IMR-90 (cell line): ENCODE measurements at regions not wholly inside any gene's neighbourhood (a gene's known extent, or its start where the extent isn't known, plus 50 kb on each side); places are given as distances from the start of the nearest gene placed in this dataset.

Experiments
- ATAC-seq: fragments of 200-7000 bp; cut with Tn5 transposase; 2 replicates; pipeline ENCODE4 v1.9.1; 2020; ENCODE audit warnings: low read depth, mild to moderate bottlenecking, moderate library complexity
- BruUV-seq: library from RNA; stranded (reverse); fragments of 400-500 nt; replicated peaks from 2 replicates; lab custom pipeline; 2021; lab: Mats Ljungman, UMichigan
- CTCF ChIA-PET: fragments of 300-600 bp; formaldehyde crosslinking; extraction: SDS; loops from one replicate; lab custom pipeline; 2021; ENCODE audit warnings: antibody characterized with exemption; lab: Yijun Ruan, JAX
- POLR2A ChIA-PET: fragments of 300-600 bp; sonication (Branson Sonifier 250); formaldehyde crosslinking; loops from one replicate; lab custom pipeline; 2022; ENCODE audit warnings: antibody characterized with exemption; ENCODE audit not compliant: unreplicated experiment; lab: Charles Lee
- DNase-seq: peaks from one replicate; pipeline ENCODE4 v3.0.0; 2013
- H2AFZ ChIP-seq: replicated peaks from 2 replicates; pipeline ENCODE3; 2013; ENCODE audit warnings: low read length, mild to moderate bottlenecking; ENCODE audit not compliant: poor library complexity
- H2AK5ac ChIP-seq: 2 replicates; pipeline ENCODE4 v1.6.1; 2013; ENCODE audit warnings: low read depth, low read length, inconsistent platforms
- H2AK9ac ChIP-seq: replicated peaks from 2 replicates; pipeline ENCODE3; 2013; ENCODE audit warnings: mild to moderate bottlenecking, low read depth, low read length, moderate library complexity; ENCODE audit not compliant: poor library complexity
- H2BK120ac ChIP-seq: 2 replicates; pipeline ENCODE4 v1.6.1; 2013; ENCODE audit warnings: low read depth, low read length, inconsistent platforms
- H2BK15ac ChIP-seq: 3 replicates; pipeline ENCODE4 v1.6.1; 2013; ENCODE audit warnings: low read depth, low read length, inconsistent platforms
- H2BK20ac ChIP-seq: 2 replicates; pipeline ENCODE4 v1.6.1; 2013; ENCODE audit warnings: low read depth, mild to moderate bottlenecking, inconsistent platforms, low read length, moderate library complexity
- H2BK5ac ChIP-seq: 2 replicates; pipeline ENCODE4 v1.6.1; 2013; ENCODE audit warnings: mild to moderate bottlenecking, low read depth, low read length, inconsistent platforms; ENCODE audit not compliant: poor library complexity, severe bottlenecking
- H3K14ac ChIP-seq: replicated peaks from 2 replicates; pipeline ENCODE4 v1.6.1; 2013; ENCODE audit warnings: low read depth, low read length, inconsistent platforms
- H3K18ac ChIP-seq: 2 replicates; pipeline ENCODE4 v1.6.1; 2013; ENCODE audit warnings: low read depth, low read length, control low read depth
- H3K23ac ChIP-seq: 2 replicates; pipeline ENCODE4 v1.6.1; 2013; ENCODE audit warnings: low read depth, low read length, inconsistent platforms
- H3K27ac ChIP-seq: 2 replicates; pipeline ENCODE4 v1.5.1; 2013; ENCODE audit warnings: mild to moderate bottlenecking, control low read depth, low read length; ENCODE audit not compliant: insufficient read depth
- H3K27me3 ChIP-seq: 2 replicates; pipeline ENCODE4 v1.6.1; 2013; ENCODE audit warnings: low read length; ENCODE audit not compliant: control insufficient read depth, insufficient read depth
- H3K36me3 ChIP-seq: 2 replicates; pipeline ENCODE4 v1.6.1; 2013; ENCODE audit warnings: low read length, mixed read lengths; ENCODE audit not compliant: control insufficient read depth, insufficient read depth
- H3K4ac ChIP-seq: 2 replicates; pipeline ENCODE4 v1.6.1; 2013; ENCODE audit warnings: low read depth, low read length, inconsistent platforms
- H3K4me1 ChIP-seq: 2 replicates; pipeline ENCODE4 v1.6.1; 2013; ENCODE audit warnings: low read length, mixed read lengths; ENCODE audit not compliant: control insufficient read depth, insufficient read depth
- H3K4me2 ChIP-seq: 2 replicates; pipeline ENCODE4 v1.6.1; 2013; ENCODE audit warnings: low read depth, mild to moderate bottlenecking, control low read depth, low read length, moderate library complexity
- H3K4me3 ChIP-seq: 2 replicates; pipeline ENCODE4 v1.5.1; 2013; ENCODE audit warnings: low read depth, mild to moderate bottlenecking, control low read depth, low read length, moderate library complexity; ENCODE audit not compliant: insufficient read depth
- H3K56ac ChIP-seq: 2 replicates; pipeline ENCODE4 v1.6.1; 2013; ENCODE audit warnings: low read length, inconsistent platforms; ENCODE audit not compliant: insufficient read depth; ENCODE audit errors: extremely low read depth
- H3K79me1 ChIP-seq, 2 experiments: 2 replicates each; pipeline ENCODE4 v1.6.1; 2013; ENCODE audit warnings: low read length in 2 of 2, inconsistent platforms in 1 of 2, low read depth in 1 of 2
- H3K9ac ChIP-seq: 2 replicates; pipeline ENCODE4 v1.6.1; 2013; ENCODE audit warnings: low read depth, low read length, control low read depth
- H3K9me1 ChIP-seq: 2 replicates; pipeline ENCODE4 v1.6.1; 2013; ENCODE audit warnings: low read length, inconsistent platforms; ENCODE audit not compliant: insufficient read depth
- H3K9me3 ChIP-seq: 2 replicates; pipeline ENCODE4 v1.6.1; 2013; ENCODE audit warnings: low read length; ENCODE audit not compliant: control insufficient read depth, insufficient read depth
- H4K20me1 ChIP-seq: 2 replicates; pipeline ENCODE4 v1.6.1; 2013; ENCODE audit warnings: low read length, inconsistent platforms; ENCODE audit not compliant: insufficient read depth
- H4K5ac ChIP-seq: 2 replicates; pipeline ENCODE4 v1.6.1; 2013; ENCODE audit warnings: mild to moderate bottlenecking, low read depth, low read length, control low read depth
- H4K8ac ChIP-seq, 2 experiments: 2 replicates each; pipeline ENCODE4 v1.6.1; 2013; ENCODE audit warnings: low read depth in 2 of 2, low read length in 2 of 2, control low read depth in 1 of 2, inconsistent platforms in 1 of 2
- H4K91ac ChIP-seq: 2 replicates; pipeline ENCODE4 v1.6.1; 2013; ENCODE audit warnings: low read depth, low read length, inconsistent platforms; ENCODE audit not compliant: insufficient read depth
- BHLHE40 ChIP-seq: fragments of 150-350 bp; IDR thresholded peaks from 2 replicates; pipeline ENCODE4 v1.6.1; 2016; ENCODE audit warnings: mild to moderate bottlenecking, low read depth, low read length
- CEBPB ChIP-seq: IDR thresholded peaks from 2 replicates; pipeline ENCODE4 v1.6.1; 2012; ENCODE audit warnings: low read depth, low read length, improper control_type of control experiment
- CHD1 ChIP-seq: IDR thresholded peaks from 2 replicates; pipeline ENCODE4 v1.6.1; 2012; ENCODE audit warnings: low read depth, low read length, improper control_type of control experiment
- CTCF ChIP-seq: conservative IDR thresholded peaks from 2 replicates; pipeline ENCODE4 v1.5.1; 2012; ENCODE audit warnings: mild to moderate bottlenecking, low read depth, low read length, improper control_type of control experiment
- FOS ChIP-seq: fragments of 150-350 bp; IDR thresholded peaks from 2 replicates; pipeline ENCODE4 v1.6.1; 2016; ENCODE audit warnings: low read depth, low read length
- MAFK ChIP-seq: IDR thresholded peaks from 2 replicates; pipeline ENCODE4 v1.6.1; 2012; ENCODE audit warnings: low read depth, low read length, improper control_type of control experiment
- MAZ ChIP-seq: IDR thresholded peaks from 2 replicates; pipeline ENCODE4 v1.6.1; 2012; ENCODE audit warnings: low read depth, mild to moderate bottlenecking, low read length, improper control_type of control experiment, moderate library complexity, borderline replicate concordance
- MXI1 ChIP-seq: IDR thresholded peaks from 2 replicates; pipeline ENCODE4 v1.6.1; 2012; ENCODE audit warnings: low read depth, mild to moderate bottlenecking, low read length, moderate library complexity, borderline replicate concordance
- NFE2L2 ChIP-seq: fragments of 150-350 bp; IDR thresholded peaks from 2 replicates; pipeline ENCODE4 v1.6.1; 2016; ENCODE audit warnings: low read depth, mild to moderate bottlenecking, low read length
- POLR2A ChIP-seq: IDR thresholded peaks from 2 replicates; pipeline ENCODE4 v1.6.1; 2012; ENCODE audit warnings: mild to moderate bottlenecking, low read depth, low read length
- RAD21 ChIP-seq: IDR thresholded peaks from 2 replicates; pipeline ENCODE4 v1.6.1; 2012; ENCODE audit warnings: low read length, improper control_type of control experiment
- RCOR1 ChIP-seq: IDR thresholded peaks from 2 replicates; pipeline ENCODE4 v1.6.1; 2012; ENCODE audit warnings: mild to moderate bottlenecking, low read length, improper control_type of control experiment; ENCODE audit not compliant: insufficient replicate concordance
- RFX5 ChIP-seq: IDR thresholded peaks from 2 replicates; pipeline ENCODE4 v1.8.0; 2012; ENCODE audit warnings: low read depth, mild to moderate bottlenecking, low read length, moderate library complexity
- SMC3 ChIP-seq: fragments of 150-350 bp; IDR thresholded peaks from 2 replicates; pipeline ENCODE4 v1.6.1; 2016; ENCODE audit warnings: low read depth, mild to moderate bottlenecking, antibody characterized with exemption, low read length, moderate library complexity
- USF2 ChIP-seq: fragments of 150-350 bp; IDR thresholded peaks from 2 replicates; pipeline ENCODE4 v1.6.1; 2017; ENCODE audit warnings: mild to moderate bottlenecking, antibody characterized with exemption, low read length, low read depth
- WGBS, 2 experiments: methylation state at CpG; one replicate each; pipeline versions ENCODE4 v1.1.5 to v1.1.7; 2013; ENCODE audit warnings: missing lambda C conversion rate in 2 of 2; ENCODE audit not compliant: insufficient read length in 1 of 2; ENCODE audit errors: extremely low coverage in 2 of 2; 5-methylcytosine and 5-hydroxymethylcytosine counted together
- dilution Hi-C: fragments of 300-500 bp; cut with HindIII; formaldehyde crosslinking; loops from one replicate; pipeline ENCODE4 v1.14.3; 2018; ENCODE audit warnings: low sequenced_read_pairs; ENCODE audit not compliant: unreplicated experiment
- in situ Hi-C: fragments of 300-500 bp; cut with MboI; formaldehyde crosslinking; loops from 3 replicates; pipeline ENCODE4 v1.14.3; 2019; ENCODE audit warnings: low sequenced_read_pairs, inconsistent platforms, mixed read lengths
- intact Hi-C: fragments of 100-400 bp; cut with micrococcal nuclease; formaldehyde crosslinking; loops from 2 replicates; pipeline ENCODE4 v1.10.0; 2022
- TF ChIP-seq, protein P1 (sequence below): fragments of 150-350 bp; IDR thresholded peaks from 2 replicates; pipeline ENCODE4 v1.6.1; 2016; ENCODE audit warnings: low read depth, mild to moderate bottlenecking, low read length, moderate library complexity, borderline replicate concordance

- Histone ChIP-seq H3K56ac (no peak overlapping the region), H2BK20ac (no peak overlapping the region), H3K4ac (no peak overlapping the region), H2AK9ac (no peak overlapping the region), H3K14ac (no peak overlapping the region), H2AFZ (no peak overlapping the region), H4K5ac (no peak overlapping the region), H3K79me1 (no peaks in the 10 kb centered on the region), H4K91ac (no peak overlapping the region), H2BK120ac (no peak overlapping the region), H3K4me3 (no peak overlapping the region), H4K20me1 (no peaks in the 10 kb centered on the region), H2AK5ac (no peak overlapping the region), H3K18ac (no peak overlapping the region), H2BK15ac (no peak overlapping the region), H3K27ac (no peak overlapping the region), H3K27me3 (no peaks in the 10 kb centered on the region; the same call in 1 of the 2 replicates), H3K4me2 (no peak overlapping the region), H2BK5ac (no peak overlapping the region), H3K9me1 (no peaks in the 10 kb centered on the region), H4K8ac (no peak overlapping the region), H3K9ac (no peak overlapping the region), H3K9me3 (no peaks in the 10 kb centered on the region), H3K36me3 (no peaks in the 10 kb centered on the region), H3K23ac (no peak overlapping the region), H3K4me1 (peaks cover 2% of the 10 kb centered on the region)
- TF ChIP-seq BHLHE40 (no peak), MAZ (no peak), RAD21 (no peak), CHD1 (no peak), USF2 (no peak), POLR2A (no peak), MAFK (no peak), CTCF (no peak), MXI1 (no peak), FOS (no peak), RCOR1 (no peak), NFE2L2 (no peak), RFX5 (no peak), CEBPB (no peak), SMC3 (no peak)
- TF ChIP-seq, protein P1, sequence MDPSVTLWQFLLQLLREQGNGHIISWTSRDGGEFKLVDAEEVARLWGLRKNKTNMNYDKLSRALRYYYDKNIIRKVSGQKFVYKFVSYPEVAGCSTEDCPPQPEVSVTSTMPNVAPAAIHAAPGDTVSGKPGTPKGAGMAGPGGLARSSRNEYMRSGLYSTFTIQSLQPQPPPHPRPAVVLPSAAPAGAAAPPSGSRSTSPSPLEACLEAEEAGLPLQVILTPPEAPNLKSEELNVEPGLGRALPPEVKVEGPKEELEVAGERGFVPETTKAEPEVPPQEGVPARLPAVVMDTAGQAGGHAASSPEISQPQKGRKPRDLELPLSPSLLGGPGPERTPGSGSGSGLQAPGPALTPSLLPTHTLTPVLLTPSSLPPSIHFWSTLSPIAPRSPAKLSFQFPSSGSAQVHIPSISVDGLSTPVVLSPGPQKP, result no peak
- no TSS peak for BruUV-seq
- dilution Hi-C loops, result no loop called here
- no CpG with 5 or more reads among the region's 3 CpGs for WGBS, 2 experiments
- ATAC-seq (no peak), DNase-seq (no peak)
- POLR2A ChIA-PET, result no interaction called here
- in situ Hi-C loops, result no loop called here
- CTCF ChIA-PET, result interaction anchor here (1.1 kb wide), 1 partner anchor 10 kb away, joined by 3 read pairs; no protein-coding TSS in a partner anchor
- intact Hi-C loops, result no loop called here
These were observed 158.1 kb upstream of the VRK2 start for GRCh38 chr2:57888463-57888862.
